Esophagus muscularis mucosa (tissue), 3 donors: ENCODE measurements at regions not wholly inside any gene's neighbourhood (a gene's known extent, or its start where the extent isn't known, plus 50 kb on each side); places are given as distances from the start of the nearest gene placed in this dataset.

Experiments
- CTCF ChIP-seq, 3 experiments: fragments of 200-600 bp in 2 of 3; fragments of 450-650 bp in 1 of 3; sonication (generic) in 2 of 3; IDR thresholded peaks; one replicate each; pipeline ENCODE4 v1.5.1; 2017 to 2019; ENCODE audit warnings: antibody characterized with exemption in 3 of 3, mild to moderate bottlenecking in 2 of 3, moderate library complexity in 1 of 3
- POLR2AphosphoS5 ChIP-seq, 2 donors: sonication (generic); formaldehyde crosslinking; IDR thresholded peaks; one replicate each; pipeline ENCODE4 v1.6.1; 2017; ENCODE audit warnings: antibody characterized with exemption in 2 of 2

DNA sequence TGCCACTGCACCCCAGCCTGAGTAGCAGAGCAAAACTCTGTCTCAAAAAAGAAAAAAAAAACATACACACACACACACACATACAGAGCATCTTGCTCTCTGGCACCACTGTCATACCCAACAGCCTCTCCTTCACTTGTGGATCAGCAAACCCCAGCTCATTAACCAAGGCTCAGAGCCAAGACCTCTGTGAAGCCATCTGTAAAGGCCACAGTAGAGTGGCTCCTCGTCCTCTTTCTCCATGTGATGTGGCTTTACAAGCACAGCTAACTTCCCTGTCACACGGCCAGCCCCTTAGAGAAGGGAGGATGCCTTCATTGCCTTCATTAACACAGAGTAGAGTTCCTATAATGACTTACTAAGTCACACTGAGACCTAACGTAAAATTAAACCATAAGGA lies 62.7 kb upstream of the LSM14A start:
- TF ChIP-seq POLR2AphosphoS5 (IDR thresholded peaks at IDR 0.05), result no peak
- no peak for TF ChIP-seq CTCF (IDR thresholded peaks at IDR 0.05)
